HG03342 (cell line): ENCODE measurements at regions not wholly inside any gene's neighbourhood (a gene's known extent, or its start where the extent isn't known, plus 50 kb on each side); places are given as distances from the start of the nearest gene placed in this dataset.

Experiments used
- ATAC-seq: cut with Tn5 transposase; IDR thresholded peaks from one replicate; pipeline ENCODE4 v1.9.1; 2021; ENCODE audit warnings: mild to moderate bottlenecking, moderate library complexity; ENCODE audit not compliant: unreplicated experiment

DNA sequence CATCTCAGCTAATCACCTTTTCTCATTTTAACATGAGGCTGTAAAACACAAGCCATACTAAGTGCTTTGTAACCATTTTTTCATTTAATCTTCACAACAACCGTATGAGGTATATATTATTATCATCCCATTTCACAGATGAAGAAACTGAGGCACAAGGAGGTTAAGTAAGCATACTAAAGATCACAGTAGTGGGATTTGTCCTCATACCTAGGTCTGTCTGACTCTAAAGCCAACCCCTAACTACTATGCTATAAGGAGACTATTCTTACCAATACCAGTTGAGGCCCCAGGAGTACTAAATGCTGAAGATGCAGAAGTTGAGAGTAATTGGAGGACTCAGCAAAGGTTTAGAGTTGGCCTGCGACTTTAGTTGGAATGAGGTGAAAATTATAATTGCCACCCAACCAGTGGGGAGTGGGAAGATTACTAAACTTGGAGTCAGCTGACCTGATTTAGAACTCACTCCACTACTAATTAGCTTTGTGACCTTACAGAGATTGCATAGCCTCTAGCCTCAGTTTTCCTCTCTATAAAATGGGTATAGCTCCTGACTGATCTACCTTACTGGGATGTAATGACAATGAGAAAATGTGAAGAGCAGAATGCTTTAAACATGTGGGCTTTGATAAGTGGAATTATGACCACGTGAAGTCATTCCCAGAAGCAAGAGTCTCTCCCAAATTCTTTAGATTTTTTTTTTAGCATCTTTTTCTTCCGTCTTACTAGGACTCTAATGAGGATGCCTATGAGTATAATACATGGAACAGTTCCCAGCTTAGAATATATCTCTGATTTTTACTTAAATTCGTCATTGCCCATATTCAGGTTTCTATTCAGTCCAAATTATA, 85.8 kb upstream of the IPO9 start:
- ATAC-seq: no peak

- no peak for ATAC-seq
These were observed 83.9 kb upstream of the IPO9 start for GRCh38 chr1:201745023-201745422.

DNA sequence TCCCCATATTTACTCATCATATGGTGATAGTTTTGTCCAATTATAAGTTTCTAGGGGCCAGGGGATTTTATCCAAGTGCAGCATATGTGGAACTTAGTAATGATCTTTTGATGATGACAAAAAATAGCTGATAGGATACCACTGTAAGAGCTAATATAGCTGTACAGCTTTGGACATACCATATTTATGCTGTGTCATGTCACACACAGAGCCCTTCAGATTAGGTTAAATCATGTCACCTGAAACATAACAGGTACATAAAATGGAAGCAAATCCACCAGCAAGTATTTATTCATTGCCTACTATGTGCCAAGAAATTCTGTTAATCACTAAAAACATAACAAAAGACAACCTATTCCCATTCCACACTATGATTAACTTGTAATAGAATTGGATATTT, 82.8 kb upstream of the IPO9 start:
- ATAC-seq: no peak

- ATAC-seq: no peak
These were observed 81.7 kb upstream of the IPO9 start for GRCh38 chr1:201747261-201747660.

GRCh38 chr1:201748335-201748734, 80.6 kb upstream of the IPO9 start:
- no peak for ATAC-seq

DNA sequence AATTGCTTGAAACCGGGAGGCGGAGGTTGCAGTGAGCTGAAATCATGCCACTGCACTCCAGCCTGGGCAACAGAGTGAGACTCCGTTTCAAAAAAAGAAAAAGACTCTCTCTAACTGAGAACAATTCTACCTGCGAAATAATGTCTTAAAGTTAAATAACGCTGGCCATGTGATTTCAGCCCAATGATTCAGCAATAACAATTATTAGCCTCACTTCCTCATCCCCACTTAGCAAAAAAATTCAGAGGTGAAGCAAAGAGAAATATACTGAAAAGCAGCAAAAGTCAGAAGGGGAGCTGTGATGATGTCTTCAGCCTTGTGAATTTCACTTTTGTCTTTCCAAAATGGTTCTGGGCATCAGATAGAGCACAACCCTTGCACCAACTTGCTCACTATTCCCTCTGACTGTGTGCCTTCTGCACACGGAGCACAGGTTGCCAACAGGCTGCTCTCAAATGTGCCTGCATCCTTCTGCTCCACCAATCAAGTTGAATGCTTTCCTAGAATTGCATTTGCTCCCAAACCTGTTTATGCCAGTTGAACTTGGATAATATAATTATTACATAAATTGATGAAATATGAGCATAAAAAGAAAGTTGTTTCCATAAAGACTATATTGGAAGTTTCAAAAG, 79.8 kb upstream of the IPO9 start:
- ATAC-seq: no peak

DNA sequence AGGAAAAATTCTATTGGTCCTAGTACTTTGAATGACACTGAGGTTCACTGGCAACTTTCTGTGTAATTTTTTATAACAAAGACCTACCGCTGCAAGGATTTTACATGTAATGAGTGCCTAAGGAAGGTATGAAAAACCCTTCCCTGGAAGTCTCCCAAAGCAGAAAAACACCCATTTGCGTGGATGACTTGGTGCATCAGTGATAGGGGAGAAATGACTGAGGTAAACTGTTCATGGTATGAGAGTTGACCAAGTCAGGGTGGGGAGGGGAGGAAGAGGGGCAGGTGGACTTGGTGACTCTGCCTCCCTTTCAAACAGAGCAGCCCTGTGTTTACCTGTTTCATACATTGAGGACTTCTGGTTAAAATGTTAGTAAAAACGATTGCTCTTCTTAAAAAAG, 78.8 kb upstream of the IPO9 start:
- ATAC-seq: no peak

- ATAC-seq: no peak
These were observed 78.0 kb upstream of the IPO9 start for GRCh38 chr1:201750934-201751333.

DNA sequence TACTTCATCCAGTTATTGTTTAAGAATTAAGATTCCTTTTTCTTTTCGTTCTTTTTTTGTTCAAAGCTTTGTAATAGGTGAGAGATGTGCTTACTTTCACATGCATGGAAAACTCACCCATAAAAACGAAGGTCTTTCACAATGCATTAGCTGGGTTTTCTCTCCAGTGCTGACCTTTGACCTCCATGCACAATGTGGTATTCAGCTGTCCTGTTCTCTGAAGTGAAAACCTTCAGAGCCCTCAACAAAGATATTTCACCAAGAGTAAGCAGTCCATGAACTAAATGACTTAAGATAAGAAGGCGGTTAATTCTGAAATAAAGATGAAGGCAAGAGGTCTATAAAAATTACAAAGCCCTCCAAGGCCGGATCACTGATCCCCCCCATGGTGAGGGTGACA, 77.1 kb upstream of the IPO9 start:
- no peak for ATAC-seq

DNA sequence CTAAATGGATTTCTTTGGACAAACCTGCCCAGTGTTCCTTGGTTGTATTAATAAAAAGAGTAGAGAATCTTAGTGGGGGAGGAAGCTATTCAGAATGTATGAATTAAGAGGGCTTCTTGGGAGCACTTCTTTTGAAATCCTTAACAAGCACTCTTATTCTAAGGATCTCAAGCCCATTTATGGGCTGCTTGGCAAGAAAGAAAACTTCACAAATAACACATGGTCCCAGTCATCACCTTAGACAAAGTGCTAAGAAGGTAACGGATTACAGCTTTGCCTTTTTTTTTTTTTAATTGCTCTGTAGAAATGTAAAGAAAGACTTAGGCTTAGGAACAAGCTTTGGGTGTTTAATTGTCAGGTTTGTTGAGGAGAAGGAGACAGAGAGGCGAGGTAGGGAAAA, 76.6 kb upstream of the IPO9 start:
- no peak for ATAC-seq

DNA sequence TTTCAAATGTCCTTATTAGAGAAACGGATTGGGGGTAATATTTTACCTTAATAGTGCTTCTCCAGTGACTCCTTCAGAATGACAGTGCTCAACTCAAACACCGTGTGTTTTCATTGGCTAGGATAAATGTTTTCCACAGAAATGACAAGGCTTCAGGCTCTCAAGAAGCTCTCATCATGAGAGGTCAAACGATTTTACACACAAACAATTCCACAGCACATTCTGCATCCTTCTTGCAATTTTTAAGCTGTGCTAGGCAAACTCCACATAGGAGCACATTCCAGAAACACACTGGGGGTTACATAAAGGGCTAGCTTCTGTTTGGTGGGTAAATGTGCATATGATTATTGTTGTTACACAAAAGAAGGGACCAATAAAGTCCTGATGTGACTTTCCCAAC, 75.5 kb upstream of the IPO9 start:
- no peak for ATAC-seq

DNA sequence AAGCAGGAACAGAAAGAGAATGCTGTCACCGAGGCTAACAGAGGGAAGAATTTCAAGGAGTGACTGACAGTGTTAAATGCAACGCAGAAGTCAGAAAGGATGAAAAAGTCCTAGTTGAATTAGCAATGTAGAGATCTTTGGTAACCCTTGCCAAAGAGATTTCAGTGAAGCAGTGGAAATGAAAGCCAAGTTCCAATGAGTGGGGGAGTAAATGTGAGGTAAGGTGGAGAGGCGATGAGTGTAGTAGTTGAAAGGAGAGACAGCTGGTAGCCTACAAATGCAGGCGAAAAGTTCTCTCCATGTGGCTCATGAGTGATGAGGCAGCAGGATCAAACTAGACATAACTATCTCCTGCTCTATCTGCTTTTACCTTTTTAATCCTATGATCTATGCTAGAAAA, 74.6 kb upstream of the IPO9 start:
- ATAC-seq: no peak

GRCh38 chr1:201755200-201755599, 73.8 kb upstream of the IPO9 start:
- no peak for ATAC-seq

DNA sequence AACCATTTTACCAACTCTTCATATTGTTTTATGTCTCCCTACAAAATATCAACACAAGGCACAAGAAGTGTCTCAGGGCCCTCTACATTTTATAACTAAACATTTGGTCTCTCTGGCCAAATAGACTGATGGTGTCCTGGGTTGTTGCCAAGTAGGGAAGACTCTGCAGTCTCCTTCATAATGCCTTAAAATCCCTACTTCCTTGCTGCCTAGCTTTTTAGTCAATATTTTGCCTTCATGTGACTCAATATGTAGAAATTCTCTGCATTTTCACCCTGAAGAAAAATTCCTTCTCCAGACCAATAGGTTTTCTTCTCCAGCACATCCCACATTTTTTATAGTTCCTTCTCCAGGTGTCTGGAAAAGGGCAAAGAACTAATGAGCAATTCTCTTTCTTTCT, 72.6 kb upstream of the IPO9 start:
- ATAC-seq: no peak

- no peak for ATAC-seq
These were observed 70.4 kb upstream of the IPO9 start for GRCh38 chr1:201758499-201759050.

- ATAC-seq: no peak
These were observed 69.7 kb upstream of the IPO9 start for GRCh38 chr1:201759194-201759815.

- ATAC-seq: no peak
These were observed 68.4 kb upstream of the IPO9 start for GRCh38 chr1:201760516-201760915.

DNA sequence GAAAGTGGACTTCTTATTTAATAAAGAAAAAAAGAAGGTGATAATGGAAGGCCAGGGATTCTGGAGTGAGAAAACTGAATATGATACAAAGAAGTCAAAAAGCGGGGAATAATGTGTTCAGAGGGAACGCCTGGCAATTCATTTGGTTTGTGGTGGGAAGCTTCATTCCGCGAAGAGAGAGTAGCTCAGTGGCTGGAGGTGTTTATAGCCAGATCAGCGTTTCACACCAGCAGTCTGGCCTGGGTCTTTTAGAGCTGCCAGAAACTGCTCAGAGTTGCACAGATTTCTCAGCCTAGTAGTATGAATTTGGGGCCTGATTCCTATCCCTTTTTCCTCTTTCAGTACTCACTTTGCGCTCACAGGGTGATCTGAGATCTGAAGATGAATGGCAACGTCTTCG, 67.8 kb upstream of the IPO9 start:
- no peak for ATAC-seq

DNA sequence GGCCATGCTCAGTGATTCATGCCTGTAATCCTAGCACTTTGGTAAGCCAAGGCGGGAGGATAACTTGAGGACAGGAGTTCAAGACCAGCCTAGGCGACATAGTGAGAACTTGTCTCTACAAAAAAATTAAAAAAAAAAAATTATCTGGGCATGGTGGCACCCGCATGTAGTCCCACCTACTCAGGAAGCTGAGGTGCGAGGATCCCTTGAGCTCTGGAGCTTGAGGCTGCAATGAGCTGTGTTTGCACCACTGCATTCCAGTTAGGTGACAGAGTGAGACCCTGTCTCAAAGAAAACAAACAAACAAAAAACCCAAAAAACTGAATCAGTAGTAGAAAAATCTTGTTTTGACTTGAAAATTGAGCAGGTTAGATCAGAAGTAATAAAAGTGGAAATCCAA, 67.1 kb upstream of the IPO9 start:
- ATAC-seq: no peak

GRCh38 chr1:201762381-201762780, 66.6 kb upstream of the IPO9 start:
- ATAC-seq: no peak

DNA sequence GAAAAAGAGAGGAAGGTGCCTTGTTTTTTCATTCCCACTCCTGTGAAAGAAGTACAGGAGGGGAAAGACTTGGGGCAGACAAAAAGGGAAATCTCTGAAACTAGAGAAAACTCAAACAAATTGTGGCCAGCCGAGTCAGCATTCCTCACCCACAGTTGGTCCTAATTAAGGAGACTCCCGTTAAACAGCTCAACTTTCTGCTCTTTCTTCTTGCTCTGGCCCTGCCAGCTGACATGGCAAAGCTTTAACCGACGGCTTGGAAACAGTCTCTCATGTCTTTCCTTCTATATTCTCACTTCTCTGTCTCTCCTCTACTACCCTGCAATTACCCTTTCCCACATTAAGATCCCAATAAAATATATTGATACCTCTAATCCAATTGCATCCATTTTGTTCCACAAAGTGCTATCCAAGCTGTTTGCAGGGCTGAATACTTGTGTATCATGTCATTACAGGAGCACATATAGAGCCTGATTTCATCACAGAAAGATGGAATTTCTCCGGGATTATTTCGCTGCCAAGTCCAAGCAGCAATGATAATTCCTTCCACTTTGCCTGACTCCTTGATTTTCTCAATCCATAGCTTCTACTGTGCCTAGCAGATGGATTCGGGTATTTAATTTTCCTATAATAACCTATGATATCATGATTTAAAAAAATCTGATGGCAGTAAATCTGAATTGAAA, 65.4 kb upstream of the IPO9 start:
- ATAC-seq: no peak
